Sigmoid colon (tissue), 4 donors: ENCODE measurements at regions not wholly inside any gene's neighbourhood (a gene's known extent, or its start where the extent isn't known, plus 50 kb on each side); places are given as distances from the start of the nearest gene placed in this dataset.

Experiments used
- EP300 ChIP-seq, 4 donors: sonication (generic); formaldehyde crosslinking; IDR thresholded peaks; one replicate each; pipeline ENCODE4 v1.6.1; 2017; ENCODE audit warnings: antibody characterized with exemption in 4 of 4
- POLR2A ChIP-seq, 2 donors: fragments of 450-650 bp; IDR thresholded peaks; one replicate each; pipeline ENCODE4 v1.6.1; 2016; ENCODE audit warnings: antibody characterized with exemption in 2 of 2, mild to moderate bottlenecking in 2 of 2, moderate library complexity in 2 of 2
- POLR2AphosphoS5 ChIP-seq, 4 donors: sonication (generic); formaldehyde crosslinking; IDR thresholded peaks; one replicate each; pipeline ENCODE4 v1.6.1; 2017; ENCODE audit warnings: antibody characterized with exemption in 4 of 4
- TF ChIP-seq, protein P1 (sequence below), 4 experiments: fragments of 450-650 bp in 3 of 4; fragments of 200-600 bp in 1 of 4; IDR thresholded peaks; one replicate each; pipeline ENCODE4 v1.5.1; 2016 to 2019; ENCODE audit warnings: antibody characterized with exemption in 4 of 4, mild to moderate bottlenecking in 3 of 4, moderate library complexity in 2 of 4

DNA sequence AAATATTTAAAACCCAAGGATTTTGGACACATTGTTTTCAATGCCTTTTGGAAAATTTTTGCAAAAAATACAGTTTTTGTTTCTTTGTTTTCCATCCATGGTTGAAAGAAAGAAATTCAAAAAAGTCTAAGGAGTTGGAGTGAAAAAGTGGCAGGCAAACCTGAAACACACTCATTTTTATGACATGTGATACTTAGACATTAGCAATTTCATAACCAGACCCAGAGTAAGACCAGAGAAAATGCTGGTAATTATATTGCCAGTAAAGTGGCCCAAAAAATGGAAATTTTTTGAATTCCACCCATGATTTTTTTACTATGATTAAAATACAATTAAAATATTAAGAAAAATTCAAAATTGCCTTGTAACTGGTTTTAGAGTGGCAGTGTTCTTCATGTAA lies 128.2 kb downstream of the SLC17A6 start:
- TF ChIP-seq, protein P1, sequence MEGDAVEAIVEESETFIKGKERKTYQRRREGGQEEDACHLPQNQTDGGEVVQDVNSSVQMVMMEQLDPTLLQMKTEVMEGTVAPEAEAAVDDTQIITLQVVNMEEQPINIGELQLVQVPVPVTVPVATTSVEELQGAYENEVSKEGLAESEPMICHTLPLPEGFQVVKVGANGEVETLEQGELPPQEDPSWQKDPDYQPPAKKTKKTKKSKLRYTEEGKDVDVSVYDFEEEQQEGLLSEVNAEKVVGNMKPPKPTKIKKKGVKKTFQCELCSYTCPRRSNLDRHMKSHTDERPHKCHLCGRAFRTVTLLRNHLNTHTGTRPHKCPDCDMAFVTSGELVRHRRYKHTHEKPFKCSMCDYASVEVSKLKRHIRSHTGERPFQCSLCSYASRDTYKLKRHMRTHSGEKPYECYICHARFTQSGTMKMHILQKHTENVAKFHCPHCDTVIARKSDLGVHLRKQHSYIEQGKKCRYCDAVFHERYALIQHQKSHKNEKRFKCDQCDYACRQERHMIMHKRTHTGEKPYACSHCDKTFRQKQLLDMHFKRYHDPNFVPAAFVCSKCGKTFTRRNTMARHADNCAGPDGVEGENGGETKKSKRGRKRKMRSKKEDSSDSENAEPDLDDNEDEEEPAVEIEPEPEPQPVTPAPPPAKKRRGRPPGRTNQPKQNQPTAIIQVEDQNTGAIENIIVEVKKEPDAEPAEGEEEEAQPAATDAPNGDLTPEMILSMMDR (IDR thresholded peaks at IDR 0.05): no peak
- no peak for TF ChIP-seq POLR2AphosphoS5 (IDR thresholded peaks at IDR 0.05)
- no peak for TF ChIP-seq POLR2A (IDR thresholded peaks at IDR 0.05)
- TF ChIP-seq EP300 (IDR thresholded peaks at IDR 0.05): no peak
